SK-N-SH treated with all-trans-retinoic acid at 6 μM for 48 hours (cell line): ENCODE measurements at regions not wholly inside any gene's neighbourhood (a gene's known extent, or its start where the extent isn't known, plus 50 kb on each side); places are given as distances from the start of the nearest gene placed in this dataset.

Experiments
- ARNTL ChIP-seq: fragments of 450-650 bp; formaldehyde crosslinking; IDR thresholded peaks from 2 replicates; pipeline ENCODE4 v1.5.0; 2020; ENCODE audit warnings: low read depth, mild to moderate bottlenecking, moderate library complexity, borderline replicate concordance
- CSDC2 ChIP-seq: fragments of 250-450 bp; sonication (Bioruptor Pico); IDR thresholded peaks from 2 replicates; pipeline ENCODE4 v1.5.0; 2020; ENCODE audit warnings: mild to moderate bottlenecking, moderate library complexity
- ISL1 ChIP-seq: fragments of 250-450 bp; sonication (Bioruptor Pico); IDR thresholded peaks from 2 replicates; pipeline ENCODE4 v2.1.2; 2022; ENCODE audit warnings: mild to moderate bottlenecking, moderate library complexity
- RARB ChIP-seq: fragments of 250-450 bp; sonication (Bioruptor Pico); IDR thresholded peaks from 2 replicates; pipeline ENCODE4 v1.8.0; 2021; ENCODE audit warnings: mild to moderate bottlenecking, moderate library complexity
- SNAI2 ChIP-seq: fragments of 250-450 bp; sonication (Bioruptor Pico); IDR thresholded peaks from 2 replicates; pipeline ENCODE4 v1.5.0; 2020; ENCODE audit warnings: mild to moderate bottlenecking, moderate library complexity
- ZFP30 ChIP-seq: fragments of 450-650 bp; formaldehyde crosslinking; IDR thresholded peaks from 2 replicates; pipeline ENCODE4 v1.5.0; 2022; ENCODE audit warnings: mild to moderate bottlenecking, moderate library complexity
- ZNF565 ChIP-seq: fragments of 450-650 bp; formaldehyde crosslinking; conservative IDR thresholded peaks from 2 replicates; pipeline ENCODE4 v1.5.0; 2020; ENCODE audit warnings: low read depth, mild to moderate bottlenecking, moderate library complexity
- ZNF8 ChIP-seq: fragments of 450-650 bp; formaldehyde crosslinking; IDR thresholded peaks from 2 replicates; pipeline ENCODE4 v1.5.0; 2020; ENCODE audit warnings: mild to moderate bottlenecking, moderate library complexity
- TF ChIP-seq, protein P1 (sequence below): fragments of 250-450 bp; sonication (Bioruptor Pico); IDR thresholded peaks from 2 replicates; pipeline ENCODE4 v1.8.0; 2020; ENCODE audit warnings: mild to moderate bottlenecking, moderate library complexity, borderline replicate concordance
- TF ChIP-seq, protein P2 (sequence below): fragments of 250-450 bp; sonication (Bioruptor Pico); IDR thresholded peaks from 2 replicates; pipeline ENCODE4 v1.5.1; 2020; ENCODE audit warnings: low read depth, mild to moderate bottlenecking, moderate library complexity

DNA sequence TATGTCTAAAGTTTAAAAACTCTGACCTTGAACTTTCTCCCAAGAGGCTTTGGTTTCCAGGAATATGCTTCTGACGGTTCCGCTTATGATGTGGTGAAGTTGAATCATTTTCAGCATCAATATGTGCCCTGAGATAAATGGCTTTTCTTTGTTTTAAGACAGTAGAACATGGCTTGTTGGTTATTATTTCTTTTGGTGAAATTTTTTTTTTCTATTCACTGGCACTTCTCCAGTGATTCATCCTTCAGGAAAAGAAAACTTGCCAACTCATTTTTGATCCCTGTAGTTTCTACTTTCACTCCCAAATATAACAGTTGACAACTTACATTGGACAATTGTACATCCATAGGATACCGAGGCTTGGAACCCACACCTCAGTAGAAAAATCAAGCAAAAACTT lies 1301.2 kb upstream of the FLRT2 start:
- TF ChIP-seq ARNTL (CRISPR knock-in tag) (no peak), ZNF565 (CRISPR knock-in tag) (no peak), ZNF8 (CRISPR knock-in tag) (no peak), RARB (no peak), SNAI2 (CRISPR knock-in tag) (no peak), ISL1 (no peak), ZFP30 (CRISPR knock-in tag) (no peak), CSDC2 (no peak)
- TF ChIP-seq, protein P1, sequence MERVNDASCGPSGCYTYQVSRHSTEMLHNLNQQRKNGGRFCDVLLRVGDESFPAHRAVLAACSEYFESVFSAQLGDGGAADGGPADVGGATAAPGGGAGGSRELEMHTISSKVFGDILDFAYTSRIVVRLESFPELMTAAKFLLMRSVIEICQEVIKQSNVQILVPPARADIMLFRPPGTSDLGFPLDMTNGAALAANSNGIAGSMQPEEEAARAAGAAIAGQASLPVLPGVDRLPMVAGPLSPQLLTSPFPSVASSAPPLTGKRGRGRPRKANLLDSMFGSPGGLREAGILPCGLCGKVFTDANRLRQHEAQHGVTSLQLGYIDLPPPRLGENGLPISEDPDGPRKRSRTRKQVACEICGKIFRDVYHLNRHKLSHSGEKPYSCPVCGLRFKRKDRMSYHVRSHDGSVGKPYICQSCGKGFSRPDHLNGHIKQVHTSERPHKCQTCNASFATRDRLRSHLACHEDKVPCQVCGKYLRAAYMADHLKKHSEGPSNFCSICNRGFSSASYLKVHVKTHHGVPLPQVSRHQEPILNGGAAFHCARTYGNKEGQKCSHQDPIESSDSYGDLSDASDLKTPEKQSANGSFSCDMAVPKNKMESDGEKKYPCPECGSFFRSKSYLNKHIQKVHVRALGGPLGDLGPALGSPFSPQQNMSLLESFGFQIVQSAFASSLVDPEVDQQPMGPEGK (CRISPR knock-in tag) = no peak
- TF ChIP-seq, protein P2, sequence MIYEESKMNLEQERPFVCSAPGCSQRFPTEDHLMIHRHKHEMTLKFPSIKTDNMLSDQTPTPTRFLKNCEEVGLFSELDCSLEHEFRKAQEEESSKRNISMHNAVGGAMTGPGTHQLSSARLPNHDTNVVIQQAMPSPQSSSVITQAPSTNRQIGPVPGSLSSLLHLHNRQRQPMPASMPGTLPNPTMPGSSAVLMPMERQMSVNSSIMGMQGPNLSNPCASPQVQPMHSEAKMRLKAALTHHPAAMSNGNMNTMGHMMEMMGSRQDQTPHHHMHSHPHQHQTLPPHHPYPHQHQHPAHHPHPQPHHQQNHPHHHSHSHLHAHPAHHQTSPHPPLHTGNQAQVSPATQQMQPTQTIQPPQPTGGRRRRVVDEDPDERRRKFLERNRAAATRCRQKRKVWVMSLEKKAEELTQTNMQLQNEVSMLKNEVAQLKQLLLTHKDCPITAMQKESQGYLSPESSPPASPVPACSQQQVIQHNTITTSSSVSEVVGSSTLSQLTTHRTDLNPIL (CRISPR knock-in tag) = no peak
